Ascending aorta (tissue), 2 donors: ENCODE measurements at regions not wholly inside any gene's neighbourhood (a gene's known extent, or its start where the extent isn't known, plus 50 kb on each side); places are given as distances from the start of the nearest gene placed in this dataset.

Experiments used
- DNase-seq, 2 donors: peaks; one replicate each; pipeline ENCODE4 v3.0.0-alpha.2; 2019; ENCODE audit warnings: low spot score in 2 of 2
- H3K27ac ChIP-seq, 2 donors: fragments of 200-600 bp; sonication (generic); one replicate each; pipeline ENCODE4 v1.5.1; 2016 to 2017; ENCODE audit warnings: mild to moderate bottlenecking in 1 of 2
- H3K27me3 ChIP-seq: fragments of 200-600 bp; sonication (generic); one replicate; pipeline ENCODE4 v1.5.1; 2017
- H3K36me3 ChIP-seq, 2 donors: fragments of 200-600 bp; sonication (generic); one replicate each; pipeline ENCODE4 v1.5.1; 2016
- H3K4me1 ChIP-seq, 2 donors: fragments of 200-600 bp; sonication (generic); one replicate each; pipeline ENCODE4 v1.5.1; 2016 to 2017; ENCODE audit warnings: mild to moderate bottlenecking in 1 of 2
- H3K4me3 ChIP-seq, 2 donors: fragments of 200-600 bp; sonication (generic); one replicate each; pipeline ENCODE4 v1.5.1; 2016 to 2017; ENCODE audit warnings: mild to moderate bottlenecking in 1 of 2
- H3K9me3 ChIP-seq, 2 donors: fragments of 200-600 bp; sonication (generic); one replicate each; pipeline ENCODE4 v1.5.1; 2016
- intact Hi-C: fragments of 100-400 bp; cut with DNase I; formaldehyde crosslinking; loops from one replicate; pipeline ENCODE4 v1.15.1; 2023
- TF ChIP-seq, protein P1 (sequence below), 3 experiments: fragments of 200-600 bp in 2 of 3; fragments of 450-650 bp in 1 of 3; sonication (generic) in 2 of 3; IDR thresholded peaks; one replicate each; pipeline ENCODE4 v1.5.1; 2016 to 2019; ENCODE audit warnings: antibody characterized with exemption in 3 of 3, mild to moderate bottlenecking in 1 of 3, moderate library complexity in 1 of 3

DNA sequence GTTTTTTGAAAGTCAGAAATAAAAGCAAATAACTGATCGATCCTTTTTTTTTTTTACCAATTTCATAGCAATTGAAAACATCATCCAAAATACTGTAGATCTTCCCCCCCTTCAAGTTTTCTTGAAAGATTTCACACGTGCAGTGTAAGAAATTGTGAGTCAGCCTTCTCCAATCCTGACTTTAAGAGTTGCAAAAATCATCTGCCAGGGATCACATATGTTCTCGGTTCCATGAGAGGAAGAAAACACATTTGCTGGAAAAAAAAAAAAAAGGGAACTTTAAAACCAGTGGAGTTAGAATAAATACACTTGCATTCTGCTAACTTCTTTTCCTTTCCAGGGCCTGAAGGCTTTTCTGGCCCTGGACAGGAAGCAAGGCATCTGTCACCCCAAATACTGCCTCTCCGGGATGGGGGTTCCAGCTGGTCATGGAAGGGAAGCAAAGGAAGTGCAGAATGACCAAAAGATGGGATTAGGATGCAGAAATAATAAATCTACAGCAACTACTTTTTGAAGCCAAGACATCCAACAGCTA, 198.4 kb upstream of the KIAA1217 start:
- no peaks in the 10 kb centered on the region for H3K4me1 ChIP-seq
- intact Hi-C loops, result no loop called here

DNA sequence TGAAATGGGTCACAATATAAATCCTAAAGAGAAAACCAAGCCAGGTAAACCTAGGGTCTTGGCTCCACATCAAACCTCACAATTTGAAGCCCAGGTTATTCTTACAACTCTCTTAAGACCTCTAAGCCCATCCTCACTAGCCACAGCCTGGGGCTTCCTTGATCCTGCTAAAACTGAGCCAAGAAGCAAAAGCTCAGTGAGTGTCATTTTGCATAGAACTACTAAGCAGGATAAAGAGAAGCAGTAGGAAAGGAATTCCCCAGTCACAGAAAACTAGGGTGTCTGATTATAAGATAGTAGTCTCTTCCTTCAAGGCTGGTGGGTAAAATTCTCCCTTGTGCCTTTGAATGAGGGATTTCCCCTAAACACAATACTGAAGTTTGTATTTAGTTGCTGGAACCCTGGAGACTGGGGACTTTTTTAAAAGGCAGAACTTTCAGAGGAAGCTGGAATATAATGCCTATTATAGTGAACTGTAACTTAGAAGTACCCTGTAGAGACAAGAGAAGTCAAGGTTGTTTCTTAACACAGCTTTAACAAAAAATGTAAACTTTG, 196.6 kb upstream of the KIAA1217 start:
- DNase-seq, result no peak
- Histone ChIP-seq H3K4me3 (no peak overlapping the region), H3K4me1 (no peaks in the 10 kb centered on the region), H3K27ac (no peak overlapping the region), H3K36me3 (no peaks in the 10 kb centered on the region), H3K27me3 (no peaks in the 10 kb centered on the region), H3K9me3 (no peaks in the 10 kb centered on the region)
- intact Hi-C loops, result no loop called here
- TF ChIP-seq, protein P1, sequence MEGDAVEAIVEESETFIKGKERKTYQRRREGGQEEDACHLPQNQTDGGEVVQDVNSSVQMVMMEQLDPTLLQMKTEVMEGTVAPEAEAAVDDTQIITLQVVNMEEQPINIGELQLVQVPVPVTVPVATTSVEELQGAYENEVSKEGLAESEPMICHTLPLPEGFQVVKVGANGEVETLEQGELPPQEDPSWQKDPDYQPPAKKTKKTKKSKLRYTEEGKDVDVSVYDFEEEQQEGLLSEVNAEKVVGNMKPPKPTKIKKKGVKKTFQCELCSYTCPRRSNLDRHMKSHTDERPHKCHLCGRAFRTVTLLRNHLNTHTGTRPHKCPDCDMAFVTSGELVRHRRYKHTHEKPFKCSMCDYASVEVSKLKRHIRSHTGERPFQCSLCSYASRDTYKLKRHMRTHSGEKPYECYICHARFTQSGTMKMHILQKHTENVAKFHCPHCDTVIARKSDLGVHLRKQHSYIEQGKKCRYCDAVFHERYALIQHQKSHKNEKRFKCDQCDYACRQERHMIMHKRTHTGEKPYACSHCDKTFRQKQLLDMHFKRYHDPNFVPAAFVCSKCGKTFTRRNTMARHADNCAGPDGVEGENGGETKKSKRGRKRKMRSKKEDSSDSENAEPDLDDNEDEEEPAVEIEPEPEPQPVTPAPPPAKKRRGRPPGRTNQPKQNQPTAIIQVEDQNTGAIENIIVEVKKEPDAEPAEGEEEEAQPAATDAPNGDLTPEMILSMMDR (IDR thresholded peaks at IDR 0.05), result no peak

More for the DNA sequence above, 198.4 kb upstream of the KIAA1217 start:
- TF ChIP-seq, protein P1 (IDR thresholded peaks at IDR 0.05), result no peak
- Histone ChIP-seq H3K36me3 (no peaks in the 10 kb centered on the region), H3K27me3 (no peaks in the 10 kb centered on the region), H3K9me3 (no peaks in the 10 kb centered on the region), H3K4me3 (no peak overlapping the region), H3K27ac (no peak overlapping the region)
- no peak for DNase-seq

DNA sequence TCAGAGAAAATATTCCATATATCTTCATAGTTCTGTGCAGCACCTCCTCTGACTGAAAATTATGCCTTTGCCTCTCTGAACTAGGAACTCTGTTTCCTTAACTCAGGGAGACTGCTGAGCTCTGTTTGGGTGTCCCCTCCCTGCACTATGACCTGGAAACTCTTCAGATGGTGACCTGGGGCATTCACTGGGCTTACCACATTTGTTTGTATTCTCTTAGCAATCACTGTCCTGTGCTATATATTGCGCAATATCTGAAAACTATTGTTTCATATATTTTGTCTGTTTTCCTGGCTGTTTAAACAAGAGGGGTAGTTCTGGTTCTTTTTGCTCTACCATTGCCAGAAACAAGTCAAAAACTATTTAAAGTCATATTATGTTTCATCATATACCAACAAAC, 181.8 kb upstream of the KIAA1217 start:
- TF ChIP-seq, protein P1 (IDR thresholded peaks at IDR 0.05), result no peak
- no peak for DNase-seq
- Histone ChIP-seq H3K9me3 (no peaks in the 10 kb centered on the region), H3K36me3 (no peaks in the 10 kb centered on the region), H3K27me3 (no peaks in the 10 kb centered on the region), H3K4me1 (no peaks in the 10 kb centered on the region), H3K4me3 (no peak overlapping the region), H3K27ac (no peak overlapping the region)
- intact Hi-C loops, result no loop called here

DNA sequence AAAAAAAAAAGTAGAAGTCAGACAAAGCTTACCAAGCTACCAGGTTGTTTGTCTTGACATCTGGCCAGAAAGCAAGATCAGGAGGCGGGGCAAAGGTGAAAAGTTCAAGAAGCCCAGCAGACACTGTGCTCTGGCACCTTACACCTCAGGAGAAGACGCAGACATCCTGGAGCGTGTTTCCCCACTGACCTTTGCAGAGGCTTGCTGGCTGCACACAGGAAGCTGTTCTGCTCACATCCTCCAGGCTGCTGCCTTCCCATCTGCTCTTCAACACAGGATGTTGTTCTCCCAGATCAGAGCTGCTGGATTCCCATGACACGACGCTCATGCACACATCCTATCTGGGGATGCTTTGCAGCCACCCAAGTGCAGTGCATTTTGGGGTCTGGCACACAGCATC, 174.4 kb upstream of the KIAA1217 start:
- no peaks in the 10 kb centered on the region for H3K9me3 ChIP-seq
- H3K27ac ChIP-seq, result no peak overlapping the region
- no peaks in the 10 kb centered on the region for H3K27me3 ChIP-seq
- H3K4me3 ChIP-seq, result no peak overlapping the region
- DNase-seq, result no peak
- TF ChIP-seq, protein P1 (IDR thresholded peaks at IDR 0.05), result no peak
- no peaks in the 10 kb centered on the region for H3K4me1 ChIP-seq
- intact Hi-C loops, result no loop called here
- no peaks in the 10 kb centered on the region for H3K36me3 ChIP-seq

DNA sequence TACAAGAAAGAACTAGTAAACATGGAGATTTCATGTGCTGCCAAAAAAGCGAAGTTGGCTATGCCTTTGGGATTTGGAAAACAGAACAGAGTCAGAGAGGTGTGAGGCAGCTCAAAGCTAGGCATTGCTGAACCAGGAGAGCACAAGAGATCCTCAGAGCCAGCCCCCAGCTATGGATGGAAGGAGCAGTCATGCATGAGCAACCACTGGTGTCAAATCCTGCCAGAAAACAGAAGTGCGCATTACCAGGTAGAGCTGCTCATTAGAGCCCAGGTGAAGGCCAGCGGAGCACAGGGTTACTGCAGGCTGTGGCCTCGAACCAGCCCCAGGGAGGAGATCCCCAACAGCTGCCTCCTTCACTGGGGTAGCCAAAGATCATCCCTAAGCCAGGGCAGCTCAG, 173.2 kb upstream of the KIAA1217 start:
- H3K36me3 ChIP-seq, result no peaks in the 10 kb centered on the region
- no peaks in the 10 kb centered on the region for H3K4me1 ChIP-seq
- DNase-seq, result no peak
- no peaks in the 10 kb centered on the region for H3K9me3 ChIP-seq
- intact Hi-C loops, result no loop called here
- H3K27me3 ChIP-seq, result no peaks in the 10 kb centered on the region
- H3K4me3 ChIP-seq, result no peak overlapping the region
- TF ChIP-seq, protein P1 (IDR thresholded peaks at IDR 0.05), result no peak
- H3K27ac ChIP-seq, result no peak overlapping the region

DNA sequence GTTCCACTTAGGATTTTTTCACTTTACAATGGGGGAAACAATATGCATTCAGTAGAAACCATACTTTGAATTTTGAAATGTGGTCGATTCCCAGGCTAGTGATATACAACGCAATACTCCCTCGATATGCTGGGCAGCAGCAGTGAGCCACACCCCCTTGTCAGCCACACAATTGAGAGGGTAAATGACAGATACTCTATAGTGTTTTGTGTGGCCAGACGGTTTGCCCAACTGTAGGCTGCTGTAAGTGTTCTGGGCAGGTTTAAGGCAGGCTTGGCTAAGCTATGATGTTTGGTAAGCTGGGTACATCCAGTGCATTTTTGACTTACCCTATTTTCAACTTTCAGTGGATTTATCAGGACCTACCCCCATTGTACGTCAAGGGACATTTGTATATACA, 169.6 kb upstream of the KIAA1217 start:
- H3K4me3 ChIP-seq, result no peak overlapping the region
- no peaks in the 10 kb centered on the region for H3K36me3 ChIP-seq
- TF ChIP-seq, protein P1 (IDR thresholded peaks at IDR 0.05), result no peak
- DNase-seq, result no peak
- no peaks in the 10 kb centered on the region for H3K27me3 ChIP-seq
- no peak overlapping the region for H3K27ac ChIP-seq
- intact Hi-C loops, result no loop called here
- no peaks in the 10 kb centered on the region for H3K4me1 ChIP-seq
- H3K9me3 ChIP-seq, result no peaks in the 10 kb centered on the region
